ENCODE measurements at regions not wholly inside any gene's neighbourhood (a gene's known extent, or its start where the extent isn't known, plus 50 kb on each side); places are given as distances from the start of the nearest gene placed in this dataset.
"Not testable (repeated sequence)": the region's sequence is repeated elsewhere in the genome, so short reads cannot be mapped to it uniquely, and the experiment has no call there.

GRCh38 chr4:130071746-130072145 lies 975.8 kb downstream of the C4orf33 start:
- Histone ChIP-seq H3K36me3 (no peaks in the 10 kb centered on the region), H3K27me3 (ENCODE audit: low read depth) (no peaks in the 10 kb centered on the region), H3K4me1 (no peaks in the 10 kb centered on the region), H3K4me3 (no peak overlapping the region), H3K27ac (replicated peaks) (no peak overlapping the region), H3K9me3 (replicated peaks) (peaks cover 6% of the 10 kb centered on the region)
- DNase-seq: no peak
- no peak for TF ChIP-seq CTCF (IDR thresholded peaks at IDR 0.05; ENCODE audit: borderline replicate concordance)
- intact Hi-C loops (cut with micrococcal nuclease): no loop called here

- H3K9me3 ChIP-seq (replicated peaks): peaks cover 6% of the 10 kb centered on the region
- no peaks in the 10 kb centered on the region for H3K36me3 ChIP-seq
- no peaks in the 10 kb centered on the region for H3K4me1 ChIP-seq
- no peak for TF ChIP-seq CTCF (IDR thresholded peaks at IDR 0.05; ENCODE audit: borderline replicate concordance)
- H3K27ac ChIP-seq (replicated peaks): no peak overlapping the region
- H3K4me3 ChIP-seq: no peak overlapping the region
- no peak for DNase-seq
- intact Hi-C loops (cut with micrococcal nuclease): no loop called here
- no peaks in the 10 kb centered on the region for H3K27me3 ChIP-seq (ENCODE audit: low read depth)
Observed at GRCh38 chr4:130073145-130073790, 977.3 kb downstream of the C4orf33 start.

GRCh38 chr4:130074096-130074495 lies 978.1 kb downstream of the C4orf33 start:
- DNase-seq: no peak
- no peaks in the 10 kb centered on the region for H3K36me3 ChIP-seq
- H3K4me1 ChIP-seq: no peaks in the 10 kb centered on the region
- intact Hi-C loops (cut with micrococcal nuclease): no loop called here
- H3K27ac ChIP-seq (replicated peaks): no peak overlapping the region
- no peak overlapping the region for H3K4me3 ChIP-seq
- no peak for TF ChIP-seq CTCF (IDR thresholded peaks at IDR 0.05; ENCODE audit: borderline replicate concordance)
- H3K27me3 ChIP-seq (ENCODE audit: low read depth): no peaks in the 10 kb centered on the region
- peaks cover 6% of the 10 kb centered on the region for H3K9me3 ChIP-seq (replicated peaks)

GRCh38 chr4:130077275-130077674 lies 981.3 kb downstream of the C4orf33 start:
- Histone ChIP-seq H3K27me3 (ENCODE audit: low read depth) (no peaks in the 10 kb centered on the region), H3K4me3 (no peak overlapping the region), H3K27ac (replicated peaks) (no peak overlapping the region), H3K9me3 (replicated peaks) (no peaks in the 10 kb centered on the region), H3K36me3 (no peaks in the 10 kb centered on the region), H3K4me1 (no peaks in the 10 kb centered on the region)
- intact Hi-C loops (cut with micrococcal nuclease): no loop called here
- DNase-seq: no peak
- TF ChIP-seq CTCF (IDR thresholded peaks at IDR 0.05; ENCODE audit: borderline replicate concordance): no peak

GRCh38 chr4:130079027-130079426 lies 983.1 kb downstream of the C4orf33 start:
- H3K4me1 ChIP-seq; H3K36me3 ChIP-seq; H3K4me3 ChIP-seq; H3K27me3 ChIP-seq (ENCODE audit: low read depth); DNase-seq; intact Hi-C loops (cut with micrococcal nuclease); H3K9me3 ChIP-seq (replicated peaks); H3K27ac ChIP-seq (replicated peaks): not testable (repeated sequence)

- no peak overlapping the region for H3K27ac ChIP-seq (replicated peaks)
- no peaks in the 10 kb centered on the region for H3K9me3 ChIP-seq (replicated peaks)
- no peak for TF ChIP-seq CTCF (IDR thresholded peaks at IDR 0.05; ENCODE audit: borderline replicate concordance)
- H3K4me1 ChIP-seq: no peaks in the 10 kb centered on the region
- H3K4me3 ChIP-seq: no peak overlapping the region
- H3K27me3 ChIP-seq (ENCODE audit: low read depth): no peaks in the 10 kb centered on the region
- intact Hi-C loops (cut with micrococcal nuclease): no loop called here
- DNase-seq: no peak
- no peaks in the 10 kb centered on the region for H3K36me3 ChIP-seq
Observed at GRCh38 chr4:130080872-130081451, 985.0 kb downstream of the C4orf33 start.

All from left ventricle myocardium inferior (tissue), 1 donor.